A673 (cell line): ENCODE measurements at regions not wholly inside any gene's neighbourhood (a gene's known extent, or its start where the extent isn't known, plus 50 kb on each side); places are given as distances from the start of the nearest gene placed in this dataset.

Experiments used
- BruUV-seq: library from RNA; stranded (reverse); fragments of 400-500 nt; replicated peaks from 2 replicates; lab custom pipeline; 2021; lab: Mats Ljungman, UMichigan
- CTCF ChIA-PET: fragments of 300-600 bp; sonication (Branson Sonifier 250); formaldehyde crosslinking; loops from one replicate; lab custom pipeline; 2022; ENCODE audit warnings: antibody characterized with exemption; lab: Charles Lee
- POLR2A ChIA-PET: fragments of 300-600 bp; sonication (Branson Sonifier 250); formaldehyde crosslinking; loops from one replicate; lab custom pipeline; 2022; ENCODE audit warnings: antibody characterized with exemption; ENCODE audit not compliant: low non-redundant PET; lab: Charles Lee
- DNase-seq: peaks from one replicate; pipeline ENCODE4 v3.0.0-alpha.2; 2015; ENCODE audit warnings: low spot score
- H3K27ac ChIP-seq: fragments of 200-600 bp; sonication (generic); 2 replicates; pipeline ENCODE4 v1.5.1; 2016; ENCODE audit warnings: mixed run types, low read depth, mild to moderate bottlenecking, mixed read lengths, antibody characterized with exemption, low read length; ENCODE audit not compliant: poor library complexity, severe bottlenecking
- H3K27me3 ChIP-seq: fragments of 200-600 bp; sonication (generic); replicated peaks from 2 replicates; pipeline ENCODE4 v1.6.1; 2017; ENCODE audit warnings: mixed run types, low read depth, mild to moderate bottlenecking, mixed read lengths, antibody characterized with exemption, low read length; ENCODE audit not compliant: insufficient read depth, poor library complexity
- H3K36me3 ChIP-seq: fragments of 200-600 bp; sonication (generic); 2 replicates; pipeline ENCODE4 v1.6.1; 2016; ENCODE audit warnings: mixed run types, mild to moderate bottlenecking, mixed read lengths, antibody characterized with exemption, low read length; ENCODE audit not compliant: insufficient read depth, poor library complexity, severe bottlenecking
- H3K4me1 ChIP-seq: fragments of 200-600 bp; sonication (generic); 2 replicates; pipeline ENCODE4 v1.6.1; 2017; ENCODE audit warnings: mixed run types, mild to moderate bottlenecking, mixed read lengths, antibody characterized with exemption, low read length; ENCODE audit not compliant: insufficient read depth, poor library complexity, severe bottlenecking
- H3K4me3 ChIP-seq: fragments of 200-600 bp; sonication (generic); 2 replicates; pipeline ENCODE4 v1.5.1; 2016; ENCODE audit warnings: low read depth, mixed run types, mild to moderate bottlenecking, mixed read lengths, low read length; ENCODE audit not compliant: poor library complexity, severe bottlenecking
- H3K9me3 ChIP-seq: fragments of 200-600 bp; sonication (generic); 2 replicates; pipeline ENCODE4 v1.6.1; 2016; ENCODE audit warnings: mixed run types, low read depth, mild to moderate bottlenecking, mixed read lengths, antibody characterized with exemption, low read length; ENCODE audit not compliant: poor library complexity, severe bottlenecking
- EZH2 ChIP-seq: fragments of 200-600 bp; sonication (generic); IDR thresholded peaks from 2 replicates; pipeline ENCODE4 v1.6.1; 2017; ENCODE audit warnings: borderline replicate concordance, low read depth, mild to moderate bottlenecking, mixed read lengths, antibody characterized with exemption, low read length; ENCODE audit not compliant: poor library complexity, severe bottlenecking
- intact Hi-C: fragments of 100-400 bp; cut with micrococcal nuclease; formaldehyde crosslinking; loops from one replicate; pipeline ENCODE4 v1.10.0; 2022; ENCODE audit not compliant: unreplicated experiment
- TF ChIP-seq, protein P1 (sequence below): fragments of 300-800, 200-600 bp; sonication (generic); conservative IDR thresholded peaks from 2 replicates; pipeline ENCODE4 v1.5.1; 2017; ENCODE audit warnings: low read depth, mild to moderate bottlenecking, antibody characterized with exemption, low read length, moderate library complexity, mixed read lengths

DNA sequence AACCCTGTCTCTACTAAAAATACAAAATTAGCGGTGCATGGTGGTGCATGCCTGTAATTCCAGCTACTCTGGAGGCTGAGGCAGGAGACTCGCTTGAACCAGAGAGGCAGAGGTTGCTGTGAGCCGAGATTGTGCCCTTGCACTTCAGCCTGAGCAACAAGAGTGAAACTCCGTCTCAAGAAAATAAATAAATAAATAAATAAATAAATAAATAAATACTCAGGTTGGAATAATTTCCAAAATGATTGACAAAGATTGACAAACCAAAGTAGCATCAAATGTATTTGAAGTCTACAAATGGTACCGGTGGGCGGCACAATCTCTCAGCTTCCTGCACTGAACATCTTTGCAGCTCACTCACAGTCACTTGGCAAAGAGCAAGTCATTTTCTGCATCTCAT lies 144.1 kb upstream of the NRSN1 start:
- DNase-seq = no peak
- intact Hi-C loops = no loop called here
- H3K9me3 ChIP-seq = no peaks in the 10 kb centered on the region
- CTCF ChIA-PET = no interaction called here
- H3K36me3 ChIP-seq = no peaks in the 10 kb centered on the region
- POLR2A ChIA-PET = no interaction called here
- no peak for TF ChIP-seq EZH2
- TF ChIP-seq, protein P1, sequence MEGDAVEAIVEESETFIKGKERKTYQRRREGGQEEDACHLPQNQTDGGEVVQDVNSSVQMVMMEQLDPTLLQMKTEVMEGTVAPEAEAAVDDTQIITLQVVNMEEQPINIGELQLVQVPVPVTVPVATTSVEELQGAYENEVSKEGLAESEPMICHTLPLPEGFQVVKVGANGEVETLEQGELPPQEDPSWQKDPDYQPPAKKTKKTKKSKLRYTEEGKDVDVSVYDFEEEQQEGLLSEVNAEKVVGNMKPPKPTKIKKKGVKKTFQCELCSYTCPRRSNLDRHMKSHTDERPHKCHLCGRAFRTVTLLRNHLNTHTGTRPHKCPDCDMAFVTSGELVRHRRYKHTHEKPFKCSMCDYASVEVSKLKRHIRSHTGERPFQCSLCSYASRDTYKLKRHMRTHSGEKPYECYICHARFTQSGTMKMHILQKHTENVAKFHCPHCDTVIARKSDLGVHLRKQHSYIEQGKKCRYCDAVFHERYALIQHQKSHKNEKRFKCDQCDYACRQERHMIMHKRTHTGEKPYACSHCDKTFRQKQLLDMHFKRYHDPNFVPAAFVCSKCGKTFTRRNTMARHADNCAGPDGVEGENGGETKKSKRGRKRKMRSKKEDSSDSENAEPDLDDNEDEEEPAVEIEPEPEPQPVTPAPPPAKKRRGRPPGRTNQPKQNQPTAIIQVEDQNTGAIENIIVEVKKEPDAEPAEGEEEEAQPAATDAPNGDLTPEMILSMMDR = no peak
- BruUV-seq = no TSS peak
- no peak overlapping the region for H3K4me3 ChIP-seq
- no peak overlapping the region for H3K27ac ChIP-seq
- no peaks in the 10 kb centered on the region for H3K27me3 ChIP-seq
- H3K4me1 ChIP-seq = no peaks in the 10 kb centered on the region

DNA sequence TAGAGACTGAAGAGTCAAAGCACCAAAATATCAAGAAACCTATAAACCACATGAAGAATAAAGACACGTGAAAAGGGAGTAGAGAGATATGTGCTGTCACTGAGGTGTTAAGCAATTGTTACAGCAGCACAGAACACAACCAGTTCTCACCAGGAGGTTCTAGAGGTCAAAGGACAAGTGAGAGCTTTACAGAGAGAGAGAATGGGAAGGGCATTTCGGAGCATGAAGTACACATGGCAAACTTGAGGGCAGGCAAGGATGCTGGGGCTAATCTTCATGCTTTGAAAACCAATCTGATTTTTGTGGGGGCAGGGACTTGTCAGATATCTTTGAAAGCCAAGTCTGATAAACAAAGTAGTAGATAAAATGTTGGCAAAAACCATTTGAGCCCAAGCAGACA lies 142.3 kb upstream of the NRSN1 start:
- no peak for TF ChIP-seq EZH2
- TF ChIP-seq, protein P1 = no peak
- DNase-seq = no peak
- POLR2A ChIA-PET = no interaction called here
- no peaks in the 10 kb centered on the region for H3K4me1 ChIP-seq
- CTCF ChIA-PET = no interaction called here
- H3K4me3 ChIP-seq = no peak overlapping the region
- no peak overlapping the region for H3K27ac ChIP-seq
- BruUV-seq = no TSS peak
- no peaks in the 10 kb centered on the region for H3K27me3 ChIP-seq
- intact Hi-C loops = no loop called here
- H3K9me3 ChIP-seq = no peaks in the 10 kb centered on the region
- no peaks in the 10 kb centered on the region for H3K36me3 ChIP-seq

DNA sequence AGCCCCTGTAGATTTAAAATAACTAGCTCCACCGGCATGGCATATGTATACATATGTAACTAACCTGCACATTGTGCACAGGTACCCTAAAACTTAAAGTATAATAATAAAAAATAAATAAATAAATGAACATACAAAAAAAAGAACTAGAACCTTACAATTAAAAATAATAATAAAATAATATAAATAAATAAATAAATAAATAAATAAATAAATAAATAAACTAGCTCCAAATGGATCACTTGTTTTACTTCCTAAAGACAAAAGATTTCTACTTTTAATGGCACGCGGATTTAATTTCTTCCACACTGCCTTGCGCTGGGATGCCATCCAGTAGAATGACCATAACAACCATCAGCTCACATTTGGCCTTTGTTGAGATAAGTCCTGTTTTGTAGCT lies 141.0 kb upstream of the NRSN1 start:
- Histone ChIP-seq H3K4me3 (no peak overlapping the region), H3K27me3 (no peaks in the 10 kb centered on the region), H3K36me3 (no peaks in the 10 kb centered on the region), H3K4me1 (no peaks in the 10 kb centered on the region), H3K27ac (no peak overlapping the region), H3K9me3 (no peaks in the 10 kb centered on the region)
- ChIA-PET POLR2A (no interaction called here), CTCF (no interaction called here)
- intact Hi-C loops = no loop called here
- TF ChIP-seq EZH2 = no peak
- TF ChIP-seq, protein P1 = no peak
- no TSS peak for BruUV-seq
- DNase-seq = no peak
